ENCODE measurements at regions not wholly inside any gene's neighbourhood (a gene's known extent, or its start where the extent isn't known, plus 50 kb on each side); places are given as distances from the start of the nearest gene placed in this dataset.

GRCh38 chr11:23590596-23591308 is 730.5 kb upstream of the CCDC179 start:
- Histone ChIP-seq H3K4me1 (peaks cover 0 to 3% (median 0%) of the 10 kb centered on the region in 4 donors), H3K4me3 (no peak overlapping the region), H3K27ac (no peak overlapping the region), H3K27me3 (no peaks in the 10 kb centered on the region), H3K9me3 (no peaks in the 10 kb centered on the region), H3K36me3 (no peaks in the 10 kb centered on the region)
- TF ChIP-seq POLR2AphosphoS5 (IDR thresholded peaks at IDR 0.05) (no peak), POLR2A (IDR thresholded peaks at IDR 0.05) (no peak), CTCF (IDR thresholded peaks at IDR 0.05) (no peak), EP300 (IDR thresholded peaks at IDR 0.05) (no peak)
- WGBS, 5 donors, result 64 to 84% (median 71%) methylated on average over 3 of the region's 3 CpGs
- DNase-seq, result no peak
- intact Hi-C loops (cut with DNase I; ENCODE audit: low total_unique reads), result no loop called here

GRCh38 chr11:23594755-23595154 is 734.5 kb upstream of the CCDC179 start:
- no peak for DNase-seq
- Histone ChIP-seq H3K4me3 (no peak overlapping the region), H3K9me3 (no peaks in the 10 kb centered on the region), H3K27me3 (no peaks in the 10 kb centered on the region), H3K27ac (no peak overlapping the region), H3K4me1 (no peaks in the 10 kb centered on the region), H3K36me3 (no peaks in the 10 kb centered on the region)
- intact Hi-C loops (cut with DNase I; ENCODE audit: low total_unique reads), result no loop called here
- WGBS, 5 donors, result 37 to 45% (median 39%) methylated on average over 3 of the region's 3 CpGs
- TF ChIP-seq POLR2AphosphoS5 (IDR thresholded peaks at IDR 0.05), result no peak
- TF ChIP-seq CTCF (IDR thresholded peaks at IDR 0.05), result no peak

- TF ChIP-seq EP300 (IDR thresholded peaks at IDR 0.05) (no peak), CTCF (IDR thresholded peaks at IDR 0.05) (no peak), POLR2A (IDR thresholded peaks at IDR 0.05) (no peak), POLR2AphosphoS5 (IDR thresholded peaks at IDR 0.05) (no peak)
- H3K27ac ChIP-seq, result no peak overlapping the region
- WGBS, 5 donors, result 61 to 83% (median 78%) methylated on average over 3 of the region's 3 CpGs
- no peaks in the 10 kb centered on the region for H3K36me3 ChIP-seq
- no peaks in the 10 kb centered on the region for H3K4me1 ChIP-seq
- no peak for DNase-seq
- H3K4me3 ChIP-seq, result no peak overlapping the region
- no peaks in the 10 kb centered on the region for H3K27me3 ChIP-seq
- H3K9me3 ChIP-seq, result no peaks in the 10 kb centered on the region
- intact Hi-C loops (cut with DNase I; ENCODE audit: low total_unique reads), result no loop called here
These were observed 744.7 kb upstream of the CCDC179 start for GRCh38 chr11:23604966-23605365.

- no peak overlapping the region for H3K4me3 ChIP-seq
- DNase-seq, result no peak
- no peaks in the 10 kb centered on the region for H3K36me3 ChIP-seq
- TF ChIP-seq EP300 (IDR thresholded peaks at IDR 0.05), result no peak
- no peak for TF ChIP-seq CTCF (IDR thresholded peaks at IDR 0.05)
- TF ChIP-seq POLR2AphosphoS5 (IDR thresholded peaks at IDR 0.05), result no peak
- TF ChIP-seq POLR2A (IDR thresholded peaks at IDR 0.05), result no peak
- WGBS, 5 donors, result 69 to 86% (median 79%) methylated on average over 1 of the region's 1 CpG
- H3K9me3 ChIP-seq, result no peaks in the 10 kb centered on the region
- no peaks in the 10 kb centered on the region for H3K4me1 ChIP-seq
- H3K27ac ChIP-seq, result no peak overlapping the region
- intact Hi-C loops (cut with DNase I; ENCODE audit: low total_unique reads), result no loop called here
- no peaks in the 10 kb centered on the region for H3K27me3 ChIP-seq
These were observed 745.9 kb upstream of the CCDC179 start for GRCh38 chr11:23606191-23606590.

Data from stomach (tissue), 8 donors.